Hepatocyte (in vitro differentiated cells): ENCODE measurements at regions not wholly inside any gene's neighbourhood (a gene's known extent, or its start where the extent isn't known, plus 50 kb on each side); places are given as distances from the start of the nearest gene placed in this dataset.

Source experiments
- DNase-seq: peaks from one replicate; pipeline ENCODE4 v3.0.0-alpha.2; 2016; ENCODE audit warnings: low spot score
- H2AFZ ChIP-seq: fragments of 200-600 bp; sonication (generic); 2 replicates; pipeline ENCODE4 v1.6.0; 2016; ENCODE audit warnings: antibody characterized with exemption, mild to moderate bottlenecking
- H3K27ac ChIP-seq: fragments of 200-600 bp; sonication (generic); 2 replicates; pipeline ENCODE4 v1.5.1; 2016; ENCODE audit warnings: mild to moderate bottlenecking
- H3K27me3 ChIP-seq: fragments of 200-600 bp; sonication (generic); 2 replicates; pipeline ENCODE4 v1.6.1; 2016
- H3K36me3 ChIP-seq: fragments of 200-600 bp; sonication (generic); replicated peaks from 2 replicates; pipeline ENCODE4 v1.5.1; 2016; ENCODE audit warnings: low read depth; ENCODE audit not compliant: insufficient read depth
- H3K4me1 ChIP-seq: fragments of 200-600 bp; sonication (generic); 2 replicates; pipeline ENCODE4 v1.5.1; 2016; ENCODE audit warnings: mild to moderate bottlenecking, moderate library complexity; ENCODE audit not compliant: insufficient read depth
- H3K4me2 ChIP-seq: fragments of 200-600 bp; sonication (generic); 2 replicates; pipeline ENCODE4 v1.6.0; 2016
- H3K4me3 ChIP-seq: fragments of 200-600 bp; sonication (generic); 2 replicates; pipeline ENCODE4 v1.5.1; 2016; ENCODE audit warnings: mild to moderate bottlenecking
- H3K79me2 ChIP-seq: fragments of 200-600 bp; sonication (generic); 2 replicates; pipeline ENCODE4 v1.6.0; 2017; ENCODE audit warnings: mild to moderate bottlenecking
- H3K9me2 ChIP-seq: fragments of 200-600 bp; sonication (generic); replicated peaks from 2 replicates; pipeline ENCODE4 v1.6.0; 2017; ENCODE audit warnings: mild to moderate bottlenecking; ENCODE audit not compliant: insufficient read depth
- H3K9me3 ChIP-seq: fragments of 200-600 bp; sonication (generic); 2 replicates; pipeline ENCODE4 v1.5.1; 2016; ENCODE audit warnings: low read depth, mild to moderate bottlenecking
- H4K20me1 ChIP-seq: fragments of 200-600 bp; sonication (generic); 2 replicates; pipeline ENCODE4 v1.6.0; 2016; ENCODE audit warnings: mild to moderate bottlenecking; ENCODE audit not compliant: insufficient read depth, poor library complexity, severe bottlenecking
- EZH2 ChIP-seq: fragments of 200-600 bp; sonication (generic); IDR thresholded peaks from 2 replicates; pipeline ENCODE4 v1.6.1; 2016; ENCODE audit warnings: antibody characterized with exemption, mild to moderate bottlenecking, borderline replicate concordance
- EZH2phosphoT487 ChIP-seq: fragments of 200-600 bp; sonication (generic); IDR thresholded peaks from one replicate; pipeline ENCODE4 v1.6.1; 2018; ENCODE audit warnings: antibody characterized with exemption, mild to moderate bottlenecking, low read depth, moderate library complexity; ENCODE audit not compliant: unreplicated experiment, severe bottlenecking
- WGBS: methylation state at CpG from one replicate; pipeline ENCODE4 v1.1.6; 2016; ENCODE audit warnings: low lambda C conversion rate; ENCODE audit errors: missing lambda C conversion rate; 5-methylcytosine and 5-hydroxymethylcytosine counted together
- TF ChIP-seq, protein P1 (sequence below): fragments of 200-600 bp; sonication (generic); IDR thresholded peaks from 2 replicates; pipeline ENCODE4 v1.5.1; 2016; ENCODE audit warnings: antibody characterized with exemption, mild to moderate bottlenecking; ENCODE audit not compliant: poor library complexity

GRCh38 chr5:68382640-68383039 lies 167.1 kb downstream of the PIK3R1 start:
- Histone ChIP-seq H2AFZ (no peak overlapping the region), H3K4me2 (no peak overlapping the region)
- TF ChIP-seq EZH2 (no peak), EZH2phosphoT487 (no peak)
- TF ChIP-seq, protein P1, sequence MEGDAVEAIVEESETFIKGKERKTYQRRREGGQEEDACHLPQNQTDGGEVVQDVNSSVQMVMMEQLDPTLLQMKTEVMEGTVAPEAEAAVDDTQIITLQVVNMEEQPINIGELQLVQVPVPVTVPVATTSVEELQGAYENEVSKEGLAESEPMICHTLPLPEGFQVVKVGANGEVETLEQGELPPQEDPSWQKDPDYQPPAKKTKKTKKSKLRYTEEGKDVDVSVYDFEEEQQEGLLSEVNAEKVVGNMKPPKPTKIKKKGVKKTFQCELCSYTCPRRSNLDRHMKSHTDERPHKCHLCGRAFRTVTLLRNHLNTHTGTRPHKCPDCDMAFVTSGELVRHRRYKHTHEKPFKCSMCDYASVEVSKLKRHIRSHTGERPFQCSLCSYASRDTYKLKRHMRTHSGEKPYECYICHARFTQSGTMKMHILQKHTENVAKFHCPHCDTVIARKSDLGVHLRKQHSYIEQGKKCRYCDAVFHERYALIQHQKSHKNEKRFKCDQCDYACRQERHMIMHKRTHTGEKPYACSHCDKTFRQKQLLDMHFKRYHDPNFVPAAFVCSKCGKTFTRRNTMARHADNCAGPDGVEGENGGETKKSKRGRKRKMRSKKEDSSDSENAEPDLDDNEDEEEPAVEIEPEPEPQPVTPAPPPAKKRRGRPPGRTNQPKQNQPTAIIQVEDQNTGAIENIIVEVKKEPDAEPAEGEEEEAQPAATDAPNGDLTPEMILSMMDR: no peak

DNA sequence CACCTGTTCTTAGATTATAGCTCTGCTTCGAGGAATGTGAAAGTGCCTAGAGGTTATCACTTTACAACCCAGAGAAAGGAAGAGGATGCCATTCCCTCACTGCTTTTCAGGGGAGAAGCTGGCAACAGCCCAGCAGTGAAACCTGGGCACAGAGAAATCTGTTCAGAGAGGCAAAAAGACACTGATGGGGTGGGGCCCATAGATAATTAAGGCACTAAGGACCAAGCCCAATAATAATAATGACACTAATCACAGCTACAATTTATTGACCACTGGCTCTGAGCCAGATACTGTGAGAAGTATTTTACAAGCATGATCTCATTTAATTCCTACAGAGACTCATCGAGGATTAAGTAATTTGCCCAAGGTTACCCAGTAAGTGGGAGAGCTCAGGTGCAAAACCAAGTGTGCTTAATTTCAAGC lies 168.3 kb downstream of the PIK3R1 start:
- no peak overlapping the region for H3K27ac ChIP-seq

More at GRCh38 chr5:68382640-68383039, 167.1 kb downstream of the PIK3R1 start:
- no peaks in the 10 kb centered on the region for H4K20me1 ChIP-seq
- H3K4me1 ChIP-seq: peaks cover 5% of the 10 kb centered on the region
- no peak overlapping the region for H3K4me3 ChIP-seq
- H3K27ac ChIP-seq: no peak overlapping the region
- no peaks in the 10 kb centered on the region for H3K9me3 ChIP-seq
- no peaks in the 10 kb centered on the region for H3K79me2 ChIP-seq
- H3K27me3 ChIP-seq: no peaks in the 10 kb centered on the region
- no peak for DNase-seq
- no peaks in the 10 kb centered on the region for H3K9me2 ChIP-seq
- no peaks in the 10 kb centered on the region for H3K36me3 ChIP-seq

GRCh38 chr5:68384936-68385594 lies 169.5 kb downstream of the PIK3R1 start:
- Histone ChIP-seq H2AFZ (no peak overlapping the region), H3K9me2 (no peaks in the 10 kb centered on the region), H4K20me1 (no peaks in the 10 kb centered on the region), H3K27ac (no peak overlapping the region), H3K4me2 (no peak overlapping the region), H3K27me3 (no peaks in the 10 kb centered on the region), H3K4me1 (peaks cover 3% of the 10 kb centered on the region), H3K4me3 (no peak overlapping the region), H3K79me2 (no peaks in the 10 kb centered on the region), H3K9me3 (no peaks in the 10 kb centered on the region), H3K36me3 (no peaks in the 10 kb centered on the region)
- TF ChIP-seq, protein P1: no peak
- 91% methylated on average over 2 of the region's 2 CpGs for WGBS
- no peak for DNase-seq

More for the DNA sequence above, 168.3 kb downstream of the PIK3R1 start:
- TF ChIP-seq, protein P1: no peak
- no peak for TF ChIP-seq EZH2
- no peak for TF ChIP-seq EZH2phosphoT487
- no peaks in the 10 kb centered on the region for H3K36me3 ChIP-seq
- no peaks in the 10 kb centered on the region for H4K20me1 ChIP-seq
- no peaks in the 10 kb centered on the region for H3K9me3 ChIP-seq
- H3K9me2 ChIP-seq: no peaks in the 10 kb centered on the region
- no peak for DNase-seq
- H3K4me1 ChIP-seq: peaks cover 5% of the 10 kb centered on the region
- H3K79me2 ChIP-seq: no peaks in the 10 kb centered on the region
- H3K27me3 ChIP-seq: no peaks in the 10 kb centered on the region
- no peak overlapping the region for H3K4me3 ChIP-seq
- H3K4me2 ChIP-seq: no peak overlapping the region
- no peak overlapping the region for H2AFZ ChIP-seq
- WGBS: 72% methylated on average over 2 of the region's 2 CpGs

GRCh38 chr5:68385936-68386335 lies 170.4 kb downstream of the PIK3R1 start:
- Histone ChIP-seq H3K4me2 (no peak overlapping the region), H4K20me1 (no peaks in the 10 kb centered on the region), H2AFZ (no peak overlapping the region), H3K36me3 (no peaks in the 10 kb centered on the region), H3K27ac (no peak overlapping the region), H3K4me1 (no peaks in the 10 kb centered on the region), H3K9me3 (no peaks in the 10 kb centered on the region), H3K4me3 (no peak overlapping the region), H3K79me2 (no peaks in the 10 kb centered on the region), H3K27me3 (no peaks in the 10 kb centered on the region), H3K9me2 (no peaks in the 10 kb centered on the region)
- no peak for DNase-seq
- WGBS: 90% methylated on average over 2 of the region's 2 CpGs
- no peak for TF ChIP-seq EZH2
- TF ChIP-seq, protein P1: no peak
- no peak for TF ChIP-seq EZH2phosphoT487
